ENCODE measurements at regions not wholly inside any gene's neighbourhood (a gene's known extent, or its start where the extent isn't known, plus 50 kb on each side); places are given as distances from the start of the nearest gene placed in this dataset.
"Not testable (repeated sequence)": the region's sequence is repeated elsewhere in the genome, so short reads cannot be mapped to it uniquely, and the experiment has no call there.

DNA sequence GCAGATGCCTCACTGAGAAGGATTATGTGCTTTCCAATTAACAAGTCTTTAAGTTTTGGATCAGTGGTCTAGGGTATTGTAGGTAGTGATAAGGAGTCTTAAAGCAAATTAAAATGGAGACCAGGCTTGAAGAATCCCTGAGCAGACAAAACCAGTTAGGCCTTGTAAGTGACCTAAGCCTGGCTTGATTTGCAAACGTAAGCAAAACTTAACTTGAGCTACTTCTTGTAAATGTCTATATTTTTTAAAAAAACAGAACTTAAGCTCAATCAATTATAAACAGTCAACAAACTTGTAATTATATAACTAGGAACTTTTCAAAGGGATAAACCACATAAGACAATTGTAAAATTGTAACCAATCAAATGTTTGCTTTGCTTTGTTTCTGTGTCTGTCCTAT is 72.7 kb upstream of the NALF2 start:
- DNase-seq (ENCODE audit: low read depth, low spot score): no peak

DNA sequence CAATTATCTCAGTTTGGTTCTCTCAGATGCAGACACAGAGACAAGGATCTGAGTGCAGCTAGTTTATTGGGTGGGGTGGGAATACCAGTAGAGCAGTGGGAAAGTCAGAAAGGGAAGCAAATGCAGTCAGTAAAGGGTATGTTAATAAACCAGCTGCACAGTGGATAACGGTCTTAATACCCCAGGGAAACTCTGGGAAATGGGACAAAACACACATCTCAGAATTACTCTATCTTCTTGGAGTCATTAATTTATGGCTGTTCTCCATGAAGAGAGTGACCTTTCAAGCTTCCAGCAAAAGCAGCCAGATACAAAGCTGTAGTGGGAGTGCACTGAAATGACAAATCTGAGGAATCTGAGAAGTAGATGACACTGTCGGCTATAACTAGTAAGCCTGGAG is 73.3 kb upstream of the NALF2 start:
- no peak for DNase-seq (ENCODE audit: low read depth, low spot score)

DNA sequence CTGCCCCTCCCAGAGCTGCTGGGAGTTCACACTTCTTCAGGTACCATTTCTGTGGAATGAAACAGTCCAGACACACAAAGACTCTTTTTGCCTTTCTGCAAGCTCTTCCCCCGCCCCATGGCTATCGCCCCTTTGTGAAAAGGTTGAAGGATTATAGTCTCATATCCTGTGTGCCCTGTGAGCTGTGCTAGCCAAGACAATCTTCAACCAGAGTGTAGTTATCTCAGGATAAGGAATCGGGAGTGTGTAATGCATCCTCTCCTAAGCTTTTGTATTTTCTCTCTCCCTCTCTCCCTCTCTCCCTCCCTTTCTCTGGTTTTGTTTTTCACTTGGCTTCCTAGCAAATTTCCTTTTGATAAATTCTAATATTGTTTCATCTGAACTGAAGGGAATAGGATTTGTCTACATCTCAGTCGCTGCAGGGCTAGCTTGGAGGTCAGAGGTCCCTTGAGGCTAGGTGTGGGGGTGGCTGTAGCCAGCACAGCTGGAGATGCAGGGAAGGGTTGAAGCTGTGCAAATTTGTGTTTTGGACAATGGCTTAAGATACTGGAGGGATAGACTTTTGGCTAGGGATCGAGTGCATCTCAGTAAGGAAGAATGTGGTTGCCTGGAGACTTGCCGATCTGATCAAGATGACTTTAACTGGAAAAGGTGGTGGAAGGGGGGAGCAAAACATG is 74.6 kb upstream of the NALF2 start:
- DNase-seq (ENCODE audit: low read depth, low spot score): no peak

DNA sequence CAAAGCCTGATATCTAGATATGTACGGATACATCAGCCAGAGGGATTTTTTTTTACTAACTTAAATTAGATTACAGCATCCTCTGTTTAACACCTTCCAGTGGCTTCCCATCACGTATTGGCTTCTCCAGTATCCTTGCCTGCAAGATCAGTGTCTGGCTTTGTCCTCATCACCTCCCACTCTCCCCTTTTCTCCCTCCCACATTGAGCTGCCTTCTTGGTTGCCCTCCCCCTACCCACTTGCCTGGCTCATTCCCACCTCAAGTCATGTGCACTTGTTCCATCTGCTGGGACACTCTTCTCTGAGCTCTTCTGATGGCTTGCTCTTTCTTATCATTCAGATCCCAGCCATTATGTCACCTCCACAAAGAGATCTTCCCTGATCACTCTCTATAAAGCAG is 75.9 kb upstream of the NALF2 start:
- no peak for DNase-seq (ENCODE audit: low read depth, low spot score)

DNA sequence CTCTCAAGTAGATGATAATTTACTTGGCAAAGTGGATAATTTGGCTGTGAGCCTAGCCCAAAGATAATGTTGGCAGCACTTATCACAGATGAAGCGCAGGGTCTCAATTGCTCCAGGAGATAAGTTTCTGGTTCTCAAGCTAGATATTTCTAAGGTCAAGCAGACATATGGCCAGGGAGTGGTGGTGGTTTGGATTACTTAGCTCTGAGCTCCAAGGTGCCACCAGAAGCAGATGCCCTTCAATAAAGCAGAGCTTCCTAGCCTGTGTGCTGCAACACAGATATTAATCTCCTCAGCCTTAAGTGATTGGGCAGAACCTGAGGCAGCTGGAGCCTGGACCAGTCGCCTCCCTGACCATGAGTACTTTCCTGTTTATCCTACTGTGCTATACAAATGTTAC is 79.2 kb upstream of the NALF2 start:
- DNase-seq (ENCODE audit: low read depth, low spot score): no peak

DNA sequence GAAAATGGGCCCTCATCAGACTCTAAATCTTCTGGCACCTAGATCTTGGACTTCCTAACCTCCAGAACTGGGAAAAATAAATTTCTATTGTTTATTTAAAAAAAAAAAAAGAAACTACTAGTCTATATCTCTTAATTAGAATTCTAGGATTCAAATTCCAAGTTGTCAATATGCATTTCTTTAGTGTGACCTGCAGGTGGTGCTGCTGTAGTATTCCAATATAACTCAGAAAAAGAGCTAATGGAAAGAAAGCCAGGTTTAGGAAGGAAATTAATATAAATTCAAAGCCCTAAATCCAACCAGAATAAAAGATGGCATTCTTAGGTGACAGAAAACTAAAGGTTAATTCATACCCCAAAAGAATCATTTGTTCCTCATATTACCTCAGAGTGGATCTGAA is 80.0 kb upstream of the NALF2 start:
- peak; percentile 6 for DNase-seq (ENCODE audit: low read depth, low spot score)

DNA sequence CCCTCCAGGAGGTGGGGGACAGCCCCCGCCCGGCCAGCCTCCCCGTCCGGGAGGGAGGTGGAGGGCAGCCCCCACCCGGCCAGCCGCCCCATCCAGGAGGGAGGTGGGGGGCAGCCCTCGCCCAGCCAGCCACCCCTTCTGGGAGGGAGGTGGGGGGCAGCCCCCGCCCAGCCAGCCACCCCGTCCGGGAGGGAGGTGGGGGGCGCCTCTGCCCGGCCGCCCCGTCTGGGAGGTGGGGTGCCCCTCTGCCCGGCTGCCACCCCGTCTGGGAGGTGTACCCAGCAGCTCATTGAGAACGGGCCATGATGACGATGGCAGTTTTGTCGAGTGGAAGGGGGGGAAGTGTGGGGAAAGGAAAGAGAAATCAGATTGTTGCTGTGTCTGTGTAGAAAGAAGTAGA is 81.9 kb upstream of the NALF2 start:
- not testable (repeated sequence) for DNase-seq (ENCODE audit: low read depth, low spot score)

DNA sequence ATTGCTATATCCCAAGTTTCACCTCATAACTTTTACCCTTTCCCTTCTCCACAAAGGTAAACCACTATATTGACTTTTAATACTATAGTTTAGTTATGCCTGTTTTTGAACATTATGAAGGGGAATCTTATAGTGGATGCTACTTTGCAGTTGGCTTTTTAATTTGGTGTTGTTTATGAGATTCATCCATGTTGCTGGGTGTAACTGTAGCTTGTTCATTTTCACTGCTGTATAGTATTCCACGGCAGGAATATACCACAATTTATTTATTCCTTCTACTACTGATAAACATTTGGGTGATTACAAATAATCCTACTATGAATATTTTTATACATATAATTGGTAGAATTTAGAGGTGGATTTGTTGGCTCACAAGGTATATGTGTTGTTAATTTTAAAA is 88.4 kb upstream of the NALF2 start:
- no peak for DNase-seq (ENCODE audit: low read depth, low spot score)

DNA sequence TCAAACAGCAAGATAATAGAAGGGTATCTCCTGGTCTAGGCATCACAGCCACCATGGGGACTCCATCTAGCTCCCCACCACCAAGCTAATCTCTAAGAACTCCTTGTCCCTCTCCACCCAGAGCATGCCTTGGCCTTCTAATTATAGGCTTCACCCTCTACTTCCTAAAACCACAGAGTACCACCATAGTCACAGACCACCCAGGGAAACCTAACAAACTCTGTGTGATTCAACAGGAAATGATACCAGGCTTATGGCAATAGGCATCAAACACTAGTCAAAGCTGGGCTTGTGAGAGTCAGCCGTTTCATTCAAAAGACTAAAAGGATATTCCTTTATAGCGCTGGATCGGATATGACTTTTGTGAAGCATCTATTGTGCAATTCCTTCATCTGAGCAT is 91.5 kb upstream of the NALF2 start:
- DNase-seq (ENCODE audit: low read depth, low spot score): no peak

DNA sequence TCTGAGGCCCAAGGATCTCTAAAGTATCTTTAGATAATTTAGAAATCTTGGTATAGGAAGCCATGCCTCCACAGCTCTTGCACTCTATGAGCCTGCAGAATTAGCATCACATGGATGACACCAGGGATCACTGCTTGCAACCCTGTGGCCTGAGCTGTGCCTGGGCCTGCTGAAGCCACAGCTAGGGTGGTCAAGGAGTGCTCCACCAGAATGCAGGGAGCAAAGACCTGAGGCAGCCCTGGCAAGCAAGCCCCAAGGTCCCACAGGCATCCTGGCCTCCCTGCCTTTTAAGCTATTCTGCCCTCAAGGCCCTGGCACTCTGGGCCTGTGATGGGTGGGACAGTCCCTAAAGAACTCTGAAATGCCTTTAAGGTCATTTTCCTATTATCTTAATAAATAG is 105.2 kb upstream of the NALF2 start:
- DNase-seq (ENCODE audit: low read depth, low spot score): no peak

DNA sequence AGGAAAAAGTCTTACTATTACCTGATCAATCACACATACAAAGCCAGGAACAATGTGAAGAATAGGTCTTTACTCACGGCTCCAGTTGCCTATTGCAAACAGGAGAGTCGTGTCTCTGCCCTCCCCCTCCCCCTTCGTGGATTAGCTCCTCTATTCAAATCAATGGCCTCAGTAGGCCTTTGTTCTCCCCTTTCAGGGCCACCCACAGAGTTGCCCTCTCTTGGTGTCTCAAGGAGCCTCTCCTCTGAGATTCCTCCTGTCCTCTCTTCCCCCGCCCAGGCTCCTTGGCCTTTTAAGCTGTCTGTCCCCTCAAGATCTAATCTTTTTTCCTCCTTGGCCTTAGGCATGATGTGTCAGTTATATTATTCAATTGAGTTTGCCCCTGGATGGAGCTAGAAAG is 107.2 kb upstream of the NALF2 start:
- DNase-seq (ENCODE audit: low read depth, low spot score): no peak

DNA sequence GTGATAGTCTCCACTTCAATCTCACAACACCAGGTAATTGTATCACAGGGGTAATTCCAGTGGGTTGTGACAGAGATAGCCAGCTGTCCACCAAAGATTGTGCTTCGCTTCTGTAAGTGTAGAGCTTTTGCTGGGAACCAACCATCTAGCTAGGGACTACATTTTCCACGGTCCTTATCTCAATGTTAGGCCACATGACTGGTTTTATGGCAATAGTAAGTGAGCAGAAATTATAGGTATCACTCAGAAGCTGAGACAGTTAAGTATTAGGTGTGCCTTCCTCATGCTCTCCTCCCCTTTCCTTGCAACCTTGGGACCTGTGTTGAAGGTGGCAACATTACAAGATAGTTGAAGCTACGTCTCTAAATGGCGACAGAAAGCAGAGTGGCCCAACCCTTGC is 108.8 kb upstream of the NALF2 start:
- DNase-seq (ENCODE audit: low read depth, low spot score): no peak

DNA sequence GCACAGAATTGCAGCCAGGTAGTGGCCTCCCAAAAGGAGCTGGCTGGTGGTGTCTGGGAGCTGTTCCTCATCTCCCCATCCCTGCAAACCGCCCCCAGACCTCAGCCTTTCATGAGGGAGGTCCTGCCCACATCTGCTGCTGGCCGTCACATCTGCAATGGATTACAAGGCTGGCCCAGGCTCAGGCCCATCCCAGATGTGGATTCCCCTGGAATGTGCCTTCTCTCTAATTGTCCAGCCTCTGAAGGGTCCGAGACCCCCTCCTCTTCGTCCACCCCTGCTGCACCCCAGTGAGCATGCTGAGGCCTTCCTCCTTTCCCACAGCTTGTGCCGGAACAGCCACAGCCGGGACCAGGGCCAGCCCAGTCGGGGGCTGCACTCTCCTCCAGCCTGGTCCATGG is 115.0 kb upstream of the NALF2 start:
- DNase-seq (ENCODE audit: low read depth, low spot score): no peak

DNA sequence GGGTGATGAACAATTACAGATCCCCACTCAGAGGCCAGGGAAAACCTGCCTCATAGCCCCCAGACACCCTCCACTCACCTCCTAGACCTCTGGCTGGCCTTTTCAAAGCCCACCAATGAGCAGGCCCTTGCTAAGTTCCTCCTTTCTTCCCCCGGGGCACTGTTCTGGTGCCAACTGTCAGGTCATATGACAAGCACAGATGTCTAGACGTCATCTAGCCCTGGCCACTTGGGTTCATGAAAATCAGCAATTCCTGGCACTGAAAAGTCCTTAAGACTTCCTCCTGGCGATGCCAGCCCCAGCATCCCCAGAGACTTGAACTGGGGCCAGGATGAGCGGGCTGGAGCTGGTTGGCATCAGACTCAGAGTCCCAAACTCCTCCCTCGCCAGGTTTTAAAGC is 115.6 kb upstream of the NALF2 start:
- no peak for DNase-seq (ENCODE audit: low read depth, low spot score)

DNA sequence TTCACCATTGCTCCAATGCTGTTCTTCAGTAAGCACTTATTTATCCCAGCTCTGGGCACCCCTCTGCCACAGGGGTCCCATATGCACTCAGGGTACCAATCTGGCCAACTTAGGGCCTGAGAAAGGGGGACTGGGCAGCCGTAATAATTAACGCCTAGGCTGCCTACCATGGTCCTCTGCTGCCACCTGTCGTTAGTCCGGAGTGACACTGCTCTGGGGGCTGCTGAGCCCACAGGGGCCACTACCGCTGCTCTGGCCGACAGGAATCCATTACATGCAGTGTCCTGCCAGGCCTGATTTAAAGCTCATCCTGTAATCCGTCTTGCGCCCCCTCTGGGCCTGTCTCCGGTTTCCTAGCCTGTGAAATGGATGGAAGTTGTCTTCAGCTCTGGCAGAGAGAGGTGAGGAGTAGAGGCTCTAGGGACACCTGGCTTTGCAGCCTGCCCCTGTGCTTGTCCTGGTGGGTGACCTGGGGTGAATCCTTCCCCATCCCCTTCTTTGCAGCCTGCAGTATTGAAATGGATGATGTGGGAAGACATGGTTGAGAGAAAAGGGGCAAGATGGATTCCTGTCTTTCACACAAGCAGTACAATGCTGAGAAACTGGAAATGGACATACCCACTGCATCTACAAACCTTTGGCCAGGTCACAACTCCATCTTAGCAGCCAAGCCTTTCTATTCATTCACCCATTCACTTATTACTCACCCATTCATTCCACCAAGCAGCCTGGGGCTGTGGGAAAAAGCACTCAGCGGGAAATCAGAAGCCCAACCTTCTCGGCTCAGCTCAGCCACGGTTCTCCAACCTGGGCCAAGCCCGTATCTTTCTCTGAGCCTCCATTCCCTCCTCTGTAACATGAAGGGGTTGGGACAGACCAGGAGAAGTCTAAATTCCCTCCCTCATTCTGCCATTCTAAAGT is 116.3 kb upstream of the NALF2 start:
- peak; percentile 59 for DNase-seq (ENCODE audit: low read depth, low spot score)

DNA sequence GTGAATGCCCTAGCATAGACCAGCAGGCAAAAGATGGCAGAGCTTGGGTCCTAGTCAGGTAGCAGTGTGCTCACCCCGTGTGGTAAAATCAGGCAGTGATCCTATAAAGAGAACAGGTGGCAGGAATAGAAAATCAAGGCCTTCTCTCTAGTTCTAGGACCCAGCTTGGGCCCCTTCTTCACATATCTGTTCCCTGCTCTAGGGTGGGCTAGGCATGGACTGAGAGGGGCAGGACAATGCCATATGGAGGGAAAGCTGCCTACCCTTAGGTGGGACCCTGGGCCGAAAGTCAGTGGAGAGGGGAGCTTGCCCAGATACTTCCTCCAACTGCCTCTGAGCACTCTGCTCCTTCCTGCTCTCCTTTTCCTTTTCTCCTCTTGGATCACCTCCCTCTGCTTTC is 117.4 kb upstream of the NALF2 start:
- DNase-seq (ENCODE audit: low read depth, low spot score): no peak

DNA sequence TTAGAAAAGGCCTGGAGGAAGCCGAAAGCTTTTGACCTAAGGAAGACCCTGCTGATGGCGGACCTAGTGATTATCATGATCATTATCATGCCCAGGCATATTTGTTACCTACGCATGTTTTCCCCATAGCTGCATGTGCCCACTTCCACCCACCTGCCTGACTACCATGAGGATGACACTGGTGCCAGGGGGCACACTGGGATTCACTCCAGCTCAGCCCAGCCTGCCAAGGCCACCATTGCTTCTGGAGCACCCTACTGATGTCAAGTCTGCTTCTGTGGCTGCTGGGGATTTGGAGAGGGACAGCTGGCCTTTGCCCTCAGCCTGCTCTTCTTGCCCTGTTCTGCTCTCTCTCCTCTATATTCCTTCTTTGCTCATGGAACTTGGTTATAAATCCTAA is 124.7 kb upstream of the NALF2 start:
- no peak for DNase-seq (ENCODE audit: low read depth, low spot score)

DNA sequence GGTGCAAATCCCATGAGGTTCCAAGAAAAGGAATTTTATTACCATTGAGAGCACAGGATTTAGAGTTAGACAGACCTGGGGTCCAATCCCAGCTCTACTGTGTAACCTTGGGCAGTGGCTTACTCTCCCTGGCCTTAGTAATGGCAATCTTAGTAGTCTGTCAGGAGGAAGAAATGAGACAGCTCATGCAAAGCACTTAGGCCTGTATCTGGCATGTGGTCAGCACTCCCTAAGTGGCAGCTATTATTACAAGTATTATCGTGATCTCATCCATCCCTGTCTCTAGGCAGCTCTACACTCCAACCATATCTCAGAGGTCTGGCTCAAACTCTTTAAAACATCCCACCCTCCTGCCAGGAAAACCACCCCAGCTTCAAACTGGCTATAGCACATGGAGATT is 129.6 kb upstream of the NALF2 start:
- DNase-seq (ENCODE audit: low read depth, low spot score): no peak

DNA sequence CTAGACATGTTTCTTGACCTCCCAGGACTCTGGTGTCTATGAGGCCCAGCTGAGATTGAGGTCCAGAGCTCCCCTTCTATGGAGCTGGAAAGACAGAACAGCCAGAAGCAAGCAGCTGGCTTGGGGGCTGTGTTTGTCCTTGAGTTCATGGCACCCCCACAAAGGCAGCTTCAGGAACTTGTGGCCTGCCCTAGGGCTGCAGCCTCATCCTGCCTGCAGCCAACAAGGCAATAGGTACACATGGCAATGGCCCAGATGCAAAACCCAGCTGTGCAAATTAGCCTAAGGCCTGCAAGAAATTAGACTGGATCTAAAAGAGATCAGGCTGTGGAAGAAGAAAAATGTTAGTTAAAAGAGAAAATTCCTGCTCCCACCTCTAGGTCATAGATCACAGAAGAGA is 131.7 kb upstream of the NALF2 start:
- DNase-seq (ENCODE audit: low read depth, low spot score): no peak

DNA sequence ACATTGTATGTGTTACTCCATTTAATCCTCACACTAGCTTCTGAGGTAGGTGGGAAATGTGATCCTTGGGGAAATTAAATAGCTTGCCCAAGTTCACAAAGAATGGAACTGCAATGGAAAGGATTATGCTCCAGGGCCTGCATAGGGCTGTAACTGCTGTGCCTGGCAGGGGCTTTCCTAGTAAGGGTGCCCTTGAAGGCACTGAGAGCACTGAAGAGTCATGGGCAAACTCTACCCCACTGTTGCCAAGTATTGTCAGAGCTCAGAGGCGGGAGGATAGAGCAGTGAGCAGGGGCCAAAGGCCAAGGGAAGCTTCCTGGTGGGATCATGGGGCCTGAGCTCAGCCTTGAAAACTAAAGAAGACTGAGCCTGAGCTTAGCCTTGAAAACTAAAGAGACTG is 133.0 kb upstream of the NALF2 start:
- DNase-seq (ENCODE audit: low read depth, low spot score): no peak

DNA sequence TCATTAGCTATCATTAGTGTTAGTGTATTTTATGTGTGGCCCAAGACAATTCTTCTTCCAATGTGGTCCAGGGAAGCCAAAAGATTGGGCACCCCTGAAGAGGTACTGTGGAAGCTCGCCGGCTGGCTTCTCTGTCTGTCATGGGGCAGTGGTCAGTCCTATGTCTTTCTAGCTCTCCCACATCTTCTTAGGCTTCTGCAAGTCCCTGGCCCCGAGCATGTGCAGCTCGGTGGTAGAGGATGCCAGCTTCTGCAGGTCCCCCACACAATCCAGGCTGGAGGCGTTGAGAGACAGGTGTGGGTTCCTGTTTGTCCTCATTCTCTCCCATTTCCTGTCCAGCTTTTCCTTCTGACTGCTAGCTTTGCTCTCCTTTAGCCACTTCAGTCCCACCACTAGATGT is 134.1 kb upstream of the NALF2 start:
- DNase-seq (ENCODE audit: low read depth, low spot score): no peak

DNA sequence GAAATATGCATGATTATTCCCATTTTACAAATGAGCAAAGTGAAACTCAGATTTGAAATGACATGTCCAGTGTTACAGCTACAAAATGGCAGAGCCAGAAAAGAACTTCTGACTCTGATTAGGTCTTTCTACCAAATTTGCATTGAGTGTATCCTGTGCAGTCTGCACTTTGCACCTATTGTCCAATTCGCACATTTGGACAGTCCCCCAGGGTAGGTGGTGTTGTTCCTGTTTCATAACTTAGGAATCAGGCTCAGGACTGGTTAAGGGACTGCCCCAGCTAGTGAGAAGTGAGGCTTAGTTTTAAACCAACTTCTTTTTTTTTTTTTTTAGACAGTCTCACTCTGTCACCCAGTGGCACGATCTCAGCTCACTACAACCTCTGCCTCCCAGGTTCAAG is 137.9 kb upstream of the NALF2 start:
- no peak for DNase-seq (ENCODE audit: low read depth, low spot score)

DNA sequence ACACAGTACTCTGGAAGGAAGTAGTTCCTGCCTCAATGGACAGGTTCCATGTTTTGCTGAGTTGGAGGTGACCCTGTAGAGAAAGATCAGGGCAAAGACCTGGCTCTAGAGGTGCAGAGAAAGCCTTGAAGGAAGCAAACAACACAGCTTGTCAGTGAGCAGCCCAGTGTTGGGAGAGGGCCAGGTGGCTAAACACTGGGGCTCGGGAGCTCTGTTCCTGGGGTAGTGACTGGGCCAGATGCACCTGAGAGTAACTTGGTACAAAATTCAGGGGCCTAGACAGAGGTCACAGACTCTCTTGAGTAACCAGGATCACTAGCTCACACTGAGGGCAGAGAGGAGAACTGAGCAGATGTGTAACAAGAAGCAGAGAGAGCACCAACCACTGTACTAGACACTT is 138.4 kb upstream of the NALF2 start:
- no peak for DNase-seq (ENCODE audit: low read depth, low spot score)
